ENCODE measurements at regions not wholly inside any gene's neighbourhood (a gene's known extent, or its start where the extent isn't known, plus 50 kb on each side); places are given as distances from the start of the nearest gene placed in this dataset.
"Not testable (repeated sequence)": the region's sequence is repeated elsewhere in the genome, so short reads cannot be mapped to it uniquely, and the experiment has no call there.

- no peaks in the 10 kb centered on the region for H3K9me3 ChIP-seq (ENCODE audit: control insufficient read depth, low read length)
- DNase-seq: peak; percentile 84 to 85 (median 84)
- intact Hi-C loops (cut with DNase I): no loop called here
- H3K4me1 ChIP-seq (ENCODE audit: control insufficient read depth, insufficient read depth, low read length): no peaks in the 10 kb centered on the region
- no peak overlapping the region for H3K27ac ChIP-seq (ENCODE audit: low read length)
- peak; percentile 87 to 89 for ATAC-seq
- 68% methylated on average over 8 of the region's 8 CpGs for WGBS
- H3K27me3 ChIP-seq (ENCODE audit: control insufficient read depth, insufficient read depth): no peaks in the 10 kb centered on the region
- no peak overlapping the region for H3K4me3 ChIP-seq (ENCODE audit: low read length)
Observed at GRCh38 chr10:30151581-30152389, 92.4 kb upstream of the JCAD start.

- DNase-seq (no peak), ATAC-seq (no peak)
- H3K27me3 ChIP-seq (ENCODE audit: control insufficient read depth, insufficient read depth): no peaks in the 10 kb centered on the region
- intact Hi-C loops (cut with DNase I): no loop called here
- no peak overlapping the region for H3K4me3 ChIP-seq (ENCODE audit: low read length)
- H3K9me3 ChIP-seq (ENCODE audit: control insufficient read depth, low read length): no peaks in the 10 kb centered on the region
- WGBS: 79% methylated on average over 2 of the region's 2 CpGs
- H3K4me1 ChIP-seq (ENCODE audit: control insufficient read depth, insufficient read depth, low read length): no peaks in the 10 kb centered on the region
- H3K27ac ChIP-seq (ENCODE audit: low read length): no peak overlapping the region
Observed at GRCh38 chr10:30141423-30141822, 82.0 kb upstream of the JCAD start.

- H3K27me3 ChIP-seq (ENCODE audit: control insufficient read depth, insufficient read depth): no peaks in the 10 kb centered on the region
- no peaks in the 10 kb centered on the region for H3K4me1 ChIP-seq (ENCODE audit: control insufficient read depth, insufficient read depth, low read length)
- peak in 1 of 2 donors; percentile 42 for ATAC-seq
- intact Hi-C loops (cut with DNase I): no loop called here
- DNase-seq: no peak
- no peaks in the 10 kb centered on the region for H3K9me3 ChIP-seq (ENCODE audit: control insufficient read depth, low read length)
- 64% methylated on average over 11 of the region's 11 CpGs for WGBS
- no peak overlapping the region for H3K27ac ChIP-seq (ENCODE audit: low read length)
- no peak overlapping the region for H3K4me3 ChIP-seq (ENCODE audit: low read length)
Observed at GRCh38 chr10:30134171-30134945, 75.0 kb upstream of the JCAD start.

GRCh38 chr10:30133198-30133597 lies 73.8 kb upstream of the JCAD start:
- ATAC-seq (no peak), DNase-seq (no peak)
- Histone ChIP-seq H3K27ac (ENCODE audit: low read length) (no peak overlapping the region), H3K4me3 (ENCODE audit: low read length) (no peak overlapping the region), H3K9me3 (ENCODE audit: control insufficient read depth, low read length) (no peaks in the 10 kb centered on the region), H3K4me1 (ENCODE audit: control insufficient read depth, insufficient read depth, low read length) (no peaks in the 10 kb centered on the region), H3K27me3 (ENCODE audit: control insufficient read depth, insufficient read depth) (no peaks in the 10 kb centered on the region)
- 93% methylated on average over 1 of the region's 1 CpG for WGBS
- intact Hi-C loops (cut with DNase I): no loop called here

- 98% methylated on average over 13 of the region's 13 CpGs for WGBS
- H3K27me3 ChIP-seq (ENCODE audit: control insufficient read depth, insufficient read depth); H3K9me3 ChIP-seq (ENCODE audit: control insufficient read depth, low read length); H3K4me1 ChIP-seq (ENCODE audit: control insufficient read depth, insufficient read depth, low read length); ATAC-seq; H3K4me3 ChIP-seq (ENCODE audit: low read length); H3K27ac ChIP-seq (ENCODE audit: low read length); intact Hi-C loops (cut with DNase I); DNase-seq: not testable (repeated sequence)
Observed at GRCh38 chr10:30131369-30131768, 72.0 kb upstream of the JCAD start.

GRCh38 chr10:30129326-30129725 lies 69.9 kb upstream of the JCAD start:
- DNase-seq; ATAC-seq; H3K27ac ChIP-seq (ENCODE audit: low read length); intact Hi-C loops (cut with DNase I); H3K9me3 ChIP-seq (ENCODE audit: control insufficient read depth, low read length); H3K4me1 ChIP-seq (ENCODE audit: control insufficient read depth, insufficient read depth, low read length); H3K4me3 ChIP-seq (ENCODE audit: low read length); H3K27me3 ChIP-seq (ENCODE audit: control insufficient read depth, insufficient read depth): not testable (repeated sequence)
- 91% methylated on average over 8 of the region's 8 CpGs for WGBS

GRCh38 chr10:30127120-30127541 lies 67.7 kb upstream of the JCAD start:
- intact Hi-C loops (cut with DNase I): no loop called here
- WGBS: 63% methylated on average over 10 of the region's 10 CpGs
- Histone ChIP-seq H3K9me3 (ENCODE audit: control insufficient read depth, low read length) (no peaks in the 10 kb centered on the region), H3K27me3 (ENCODE audit: control insufficient read depth, insufficient read depth) (no peaks in the 10 kb centered on the region), H3K27ac (ENCODE audit: low read length) (peak overlapping the region; percentile 32), H3K4me1 (ENCODE audit: control insufficient read depth, insufficient read depth, low read length) (no peaks in the 10 kb centered on the region), H3K4me3 (ENCODE audit: low read length) (no peak overlapping the region)
- DNase-seq: peak; percentile 55 to 72 (median 68)
- peak; percentile 62 to 64 for ATAC-seq

- no peak for DNase-seq
- Histone ChIP-seq H3K4me3 (ENCODE audit: low read length) (no peak overlapping the region), H3K27ac (ENCODE audit: low read length) (no peak overlapping the region), H3K4me1 (ENCODE audit: control insufficient read depth, insufficient read depth, low read length) (no peaks in the 10 kb centered on the region), H3K27me3 (ENCODE audit: control insufficient read depth, insufficient read depth) (no peaks in the 10 kb centered on the region), H3K9me3 (ENCODE audit: control insufficient read depth, low read length) (no peaks in the 10 kb centered on the region)
- ATAC-seq: no peak
- 83% methylated on average over 2 of the region's 2 CpGs for WGBS
- intact Hi-C loops (cut with DNase I): no loop called here
Observed at GRCh38 chr10:30125496-30125895, 66.1 kb upstream of the JCAD start.

- no peak for DNase-seq
- H3K27me3 ChIP-seq (ENCODE audit: control insufficient read depth, insufficient read depth): no peaks in the 10 kb centered on the region
- H3K4me1 ChIP-seq (ENCODE audit: control insufficient read depth, insufficient read depth, low read length): no peaks in the 10 kb centered on the region
- intact Hi-C loops (cut with DNase I): no loop called here
- H3K4me3 ChIP-seq (ENCODE audit: low read length): no peak overlapping the region
- no peak overlapping the region for H3K27ac ChIP-seq (ENCODE audit: low read length)
- ATAC-seq: no peak
- H3K9me3 ChIP-seq (ENCODE audit: control insufficient read depth, low read length): no peaks in the 10 kb centered on the region
- WGBS: 74% methylated on average over 6 of the region's 6 CpGs
Observed at GRCh38 chr10:30124704-30125103, 65.3 kb upstream of the JCAD start.

- ATAC-seq (no peak), DNase-seq (no peak)
- Histone ChIP-seq H3K27me3 (ENCODE audit: control insufficient read depth, insufficient read depth) (no peaks in the 10 kb centered on the region), H3K4me1 (ENCODE audit: control insufficient read depth, insufficient read depth, low read length) (peaks cover 1% of the 10 kb centered on the region), H3K27ac (ENCODE audit: low read length) (no peak overlapping the region), H3K4me3 (ENCODE audit: low read length) (no peak overlapping the region), H3K9me3 (ENCODE audit: control insufficient read depth, low read length) (no peaks in the 10 kb centered on the region)
- 61% methylated on average over 2 of the region's 2 CpGs for WGBS
- intact Hi-C loops (cut with DNase I): no loop called here
Observed at GRCh38 chr10:30121401-30121800, 62.0 kb upstream of the JCAD start.

- Histone ChIP-seq H3K4me1 (ENCODE audit: control insufficient read depth, insufficient read depth, low read length) (peaks cover 4% of the 10 kb centered on the region), H3K9me3 (ENCODE audit: control insufficient read depth, low read length) (no peaks in the 10 kb centered on the region), H3K27me3 (ENCODE audit: control insufficient read depth, insufficient read depth) (no peaks in the 10 kb centered on the region), H3K4me3 (ENCODE audit: low read length) (no peak overlapping the region), H3K27ac (ENCODE audit: low read length) (no peak overlapping the region)
- DNase-seq: no peak
- 77% methylated on average over 3 of the region's 3 CpGs for WGBS
- intact Hi-C loops (cut with DNase I): no loop called here
- ATAC-seq: no peak
Observed at GRCh38 chr10:30118590-30118989, 59.2 kb upstream of the JCAD start.
